ENCODE measurements at regions not wholly inside any gene's neighbourhood (a gene's known extent, or its start where the extent isn't known, plus 50 kb on each side); places are given as distances from the start of the nearest gene placed in this dataset.

- H3K36me3 ChIP-seq: no peaks in the 10 kb centered on the region
- H3K4me1 ChIP-seq: no peaks in the 10 kb centered on the region
- H3K27me3 ChIP-seq: no peaks in the 10 kb centered on the region
- DNase-seq: no peak
- no peak overlapping the region for H3K4me3 ChIP-seq
- no peaks in the 10 kb centered on the region for H3K9me3 ChIP-seq
- intact Hi-C loops (cut with DNase I; ENCODE audit: low total_unique reads): no loop called here
- H3K27ac ChIP-seq: no peak overlapping the region
- TF ChIP-seq CTCF (IDR thresholded peaks at IDR 0.05) (no peak), EP300 (IDR thresholded peaks at IDR 0.05) (no peak), POLR2A (IDR thresholded peaks at IDR 0.05) (no peak), POLR2AphosphoS5 (IDR thresholded peaks at IDR 0.05) (no peak)
Observed at GRCh38 chr1:222399197-222399596, 148.7 kb downstream of the HHIPL2 start.

- H3K36me3 ChIP-seq: no peaks in the 10 kb centered on the region
- no peak for TF ChIP-seq POLR2A (IDR thresholded peaks at IDR 0.05)
- H3K9me3 ChIP-seq: no peaks in the 10 kb centered on the region
- 45 to 71% (median 52%) methylated on average over 1 of the region's 1 CpG for WGBS, 5 donors
- DNase-seq: no peak
- H3K4me3 ChIP-seq: no peak overlapping the region
- H3K27me3 ChIP-seq: peaks cover 0 to 5% (median 0%) of the 10 kb centered on the region in 3 donors
- no peaks in the 10 kb centered on the region for H3K4me1 ChIP-seq
- intact Hi-C loops (cut with DNase I; ENCODE audit: low total_unique reads): no loop called here
- H3K27ac ChIP-seq: no peak overlapping the region
Observed at GRCh38 chr1:222394224-222394623, 153.7 kb downstream of the HHIPL2 start.

GRCh38 chr1:222392556-222392955, 155.3 kb downstream of the HHIPL2 start:
- H3K27ac ChIP-seq: no peak overlapping the region
- H3K4me1 ChIP-seq: no peaks in the 10 kb centered on the region
- WGBS, 5 donors: 70 to 78% (median 71%) methylated on average over 3 of the region's 3 CpGs
- H3K27me3 ChIP-seq: peaks cover 0 to 5% (median 0%) of the 10 kb centered on the region in 3 donors
- H3K4me3 ChIP-seq: no peak overlapping the region
- TF ChIP-seq POLR2A (IDR thresholded peaks at IDR 0.05): no peak
- no peak for TF ChIP-seq CTCF (IDR thresholded peaks at IDR 0.05)
- TF ChIP-seq EP300 (IDR thresholded peaks at IDR 0.05): no peak
- TF ChIP-seq POLR2AphosphoS5 (IDR thresholded peaks at IDR 0.05): no peak
- no peaks in the 10 kb centered on the region for H3K36me3 ChIP-seq
- intact Hi-C loops (cut with DNase I; ENCODE audit: low total_unique reads): no loop called here
- DNase-seq: no peak
- no peaks in the 10 kb centered on the region for H3K9me3 ChIP-seq

- no peak for DNase-seq
- Histone ChIP-seq H3K4me3 (no peak overlapping the region), H3K9me3 (no peaks in the 10 kb centered on the region), H3K27ac (no peak overlapping the region), H3K36me3 (no peaks in the 10 kb centered on the region), H3K27me3 (peaks cover 0 to 5% (median 0%) of the 10 kb centered on the region in 3 donors), H3K4me1 (no peaks in the 10 kb centered on the region)
- intact Hi-C loops (cut with DNase I; ENCODE audit: low total_unique reads): no loop called here
- no peak for TF ChIP-seq EP300 (IDR thresholded peaks at IDR 0.05)
- TF ChIP-seq POLR2AphosphoS5 (IDR thresholded peaks at IDR 0.05): no peak
- no peak for TF ChIP-seq POLR2A (IDR thresholded peaks at IDR 0.05)
- 76 to 83% (median 81%) methylated on average over 2 of the region's 2 CpGs for WGBS, 5 donors
Observed at GRCh38 chr1:222390181-222390580, 157.7 kb downstream of the HHIPL2 start.

- TF ChIP-seq POLR2AphosphoS5 (IDR thresholded peaks at IDR 0.05): no peak
- TF ChIP-seq EP300 (IDR thresholded peaks at IDR 0.05): no peak
- no peak for TF ChIP-seq POLR2A (IDR thresholded peaks at IDR 0.05)
- no peak for TF ChIP-seq CTCF (IDR thresholded peaks at IDR 0.05)
- H3K9me3 ChIP-seq: no peaks in the 10 kb centered on the region
- H3K27me3 ChIP-seq: peaks cover 0 to 5% (median 0%) of the 10 kb centered on the region in 3 donors
- intact Hi-C loops (cut with DNase I; ENCODE audit: low total_unique reads): no loop called here
- H3K4me1 ChIP-seq: no peaks in the 10 kb centered on the region
- no peak overlapping the region for H3K4me3 ChIP-seq
- H3K27ac ChIP-seq: no peak overlapping the region
- 75 to 84% (median 82%) methylated on average over 8 of the region's 8 CpGs for WGBS, 5 donors
- DNase-seq: no peak
- H3K36me3 ChIP-seq: no peaks in the 10 kb centered on the region
Observed at GRCh38 chr1:222387007-222387814, 160.7 kb downstream of the HHIPL2 start.

All from stomach (tissue), 8 donors.